A549 (cell line): ENCODE measurements at regions not wholly inside any gene's neighbourhood (a gene's known extent, or its start where the extent isn't known, plus 50 kb on each side); places are given as distances from the start of the nearest gene placed in this dataset.

ENCODE experiments used
- ATAC-seq, 2 experiments: fragments of 200-7000 bp in 1 of 2; fragments of >200 bp in 1 of 2; cut with Nextera tagmentation in 1 of 2; cut with Tn5 transposase in 1 of 2; 3 replicates each; pipeline versions ENCODE4 v1.8.0 to v1.9.1; 2018 to 2020; ENCODE audit warnings: mild to moderate bottlenecking in 1 of 2, moderate library complexity in 1 of 2
- CTCF ChIA-PET: fragments of 300-600 bp; sonication (Branson Sonifier 250); formaldehyde crosslinking; extraction: SDS; loops from one replicate; lab custom pipeline; 2021; ENCODE audit warnings: antibody characterized with exemption, inconsistent platforms; lab: Yijun Ruan, JAX
- POLR2A ChIA-PET: fragments of 350-600 bp; formaldehyde crosslinking; extraction: SDS; loops from one replicate; lab custom pipeline; 2021; ENCODE audit warnings: antibody characterized with exemption, inconsistent platforms; lab: Yijun Ruan, JAX
- DNase-seq, 2 experiments: peaks; one replicate each; pipeline versions ENCODE4 v3.0.0 to v3.0.0-alpha.2; 2011 to 2016; ENCODE audit warnings: low read depth in 1 of 2, low spot score in 1 of 2
- FAIRE-seq: peaks from 2 replicates; lab custom pipeline; 2011; peaks lifted over from hg19 to GRCh38; lab: Jason Lieb, UNC
- H3K27ac ChIP-seq, 2 experiments: fragments of >200 bp; sonication (Bioruptor Twin); formaldehyde crosslinking; 3 replicates each; pipeline ENCODE4 v1.5.1; 2016 to 2017
- H3K4me1 ChIP-seq: fragments of >200 bp; sonication (Bioruptor Twin); formaldehyde crosslinking; 3 replicates; pipeline ENCODE4 v1.6.1; 2016
- H3K4me2 ChIP-seq: fragments of >200 bp; sonication (Bioruptor Twin); formaldehyde crosslinking; 3 replicates; pipeline ENCODE4 v1.6.1; 2016
- H3K4me3 ChIP-seq: fragments of >200 bp; sonication (Bioruptor Twin); formaldehyde crosslinking; 3 replicates; pipeline ENCODE4 v1.5.1; 2016
- H3K9me3 ChIP-seq: fragments of >200 bp; sonication (Bioruptor Twin); formaldehyde crosslinking; 3 replicates; pipeline ENCODE4 v1.6.1; 2016
- BHLHE40 ChIP-seq: IDR thresholded peaks from 2 replicates; pipeline ENCODE4 v1.6.1; 2012; ENCODE audit warnings: low read depth, low read length, inconsistent platforms
- CHD2 ChIP-seq: fragments of 150-350 bp; IDR thresholded peaks from 2 replicates; pipeline ENCODE4 v1.6.1; 2014; ENCODE audit warnings: low read length; ENCODE audit not compliant: partially characterized antibody
- CHD4 ChIP-seq: fragments of 200-600 bp; sonication (generic); IDR thresholded peaks from 2 replicates; pipeline ENCODE4 v1.6.1; 2016; ENCODE audit warnings: antibody characterized with exemption, mild to moderate bottlenecking, borderline replicate concordance
- EHMT2 ChIP-seq: fragments of 200-600 bp; sonication (generic); IDR thresholded peaks from 2 replicates; pipeline ENCODE4 v1.6.1; 2016; ENCODE audit warnings: antibody characterized with exemption, low read depth, mild to moderate bottlenecking, moderate library complexity
- FOSB ChIP-seq: fragments of 250-450 bp; sonication (Bioruptor Pico); IDR thresholded peaks from 2 replicates; pipeline ENCODE4 v1.5.0; 2020; ENCODE audit warnings: mild to moderate bottlenecking, moderate library complexity
- FOXS1 ChIP-seq: fragments of 250-450 bp; sonication (Bioruptor Pico); IDR thresholded peaks from 2 replicates; pipeline ENCODE4 v1.5.0; 2020; ENCODE audit warnings: mild to moderate bottlenecking, moderate library complexity
- HDAC2 ChIP-seq: fragments of 200-600 bp; sonication (generic); IDR thresholded peaks from 2 replicates; pipeline ENCODE4 v1.6.1; 2016
- HEYL ChIP-seq: fragments of 250-450 bp; sonication (Bioruptor Pico); IDR thresholded peaks from 2 replicates; pipeline ENCODE4 v1.8.0; 2021; ENCODE audit warnings: mild to moderate bottlenecking, moderate library complexity
- HOXB5 ChIP-seq: fragments of 250-450 bp; sonication (Bioruptor Pico); IDR thresholded peaks from 2 replicates; pipeline ENCODE4 v1.5.0; 2020; ENCODE audit warnings: mild to moderate bottlenecking, moderate library complexity
- JUN ChIP-seq, 2 experiments: fragments of >200 bp; sonication (Bioruptor Twin); formaldehyde crosslinking; IDR thresholded peaks; 2 replicates in 1 of 2; 3 replicates in 1 of 2; pipeline ENCODE4 v1.6.1; 2016 to 2017
- KDM1A ChIP-seq: fragments of 200-600 bp; sonication (generic); IDR thresholded peaks from 2 replicates; pipeline ENCODE4 v1.6.1; 2016; ENCODE audit warnings: low read depth, mild to moderate bottlenecking
- KDM5A ChIP-seq: fragments of 200-600 bp; sonication (generic); IDR thresholded peaks from 2 replicates; pipeline ENCODE4 v1.6.1; 2016; ENCODE audit warnings: antibody characterized with exemption, mild to moderate bottlenecking
- MAFK ChIP-seq: fragments of 450-650 bp; IDR thresholded peaks from 2 replicates; pipeline ENCODE4 v1.6.1; 2014; ENCODE audit not compliant: partially characterized antibody
- NFE2L2 ChIP-seq: fragments of 150-350 bp; conservative IDR thresholded peaks from 2 replicates; pipeline ENCODE4 v1.6.1; 2014; ENCODE audit warnings: low read length
- NR3C1 ChIP-seq: fragments of >200 bp; sonication (Bioruptor Twin); formaldehyde crosslinking; IDR thresholded peaks from 3 replicates; pipeline ENCODE4 v1.6.1; 2017
- PHF8 ChIP-seq: fragments of 200-600 bp; sonication (generic); IDR thresholded peaks from 2 replicates; pipeline ENCODE4 v1.6.1; 2016; ENCODE audit warnings: low read depth, mild to moderate bottlenecking, antibody characterized with exemption, moderate library complexity, borderline replicate concordance
- POLR2A ChIP-seq: IDR thresholded peaks from 2 replicates; pipeline ENCODE4 v1.6.1; 2012; ENCODE audit warnings: mild to moderate bottlenecking, low read length
- POLR2AphosphoS2 ChIP-seq: conservative IDR thresholded peaks from 2 replicates; pipeline ENCODE4 v1.6.1; 2012; ENCODE audit warnings: low read length, improper control_type of control experiment, inconsistent platforms
- RARB ChIP-seq: fragments of 250-450 bp; sonication (Bioruptor Pico); IDR thresholded peaks from 2 replicates; pipeline ENCODE4 v1.8.0; 2021; ENCODE audit warnings: mild to moderate bottlenecking, moderate library complexity
- TFCP2L1 ChIP-seq: fragments of 250-450 bp; sonication (Bioruptor Pico); IDR thresholded peaks from 2 replicates; pipeline ENCODE4 v1.5.0; 2021; ENCODE audit warnings: mild to moderate bottlenecking
- TP53 ChIP-seq: fragments of 250-450 bp; sonication (Bioruptor Pico); IDR thresholded peaks from 2 replicates; pipeline ENCODE4 v1.5.0; 2021; ENCODE audit warnings: mild to moderate bottlenecking, moderate library complexity
- ZC3H11A ChIP-seq: fragments of 450-650 bp; IDR thresholded peaks from 2 replicates; pipeline ENCODE4 v1.6.1; 2014; ENCODE audit warnings: antibody characterized with exemption, mild to moderate bottlenecking
- ZFP36 ChIP-seq: fragments of 450-650 bp; IDR thresholded peaks from 2 replicates; pipeline ENCODE4 v1.6.1; 2014; ENCODE audit warnings: borderline replicate concordance; ENCODE audit not compliant: partially characterized antibody
- ZNF302 ChIP-seq: fragments of 250-450 bp; sonication (Bioruptor Pico); IDR thresholded peaks from 2 replicates; pipeline ENCODE4 v1.9.0; 2021; ENCODE audit warnings: inconsistent platforms, mild to moderate bottlenecking, moderate library complexity
- WGBS: methylation state at CpG from one replicate; pipeline ENCODE4 v1.1.6; 2017; ENCODE audit errors: missing lambda C conversion rate; 5-methylcytosine and 5-hydroxymethylcytosine counted together
- TF ChIP-seq, protein P1 (sequence below): fragments of >200 bp; sonication (Bioruptor Twin); formaldehyde crosslinking; IDR thresholded peaks from 3 replicates; pipeline ENCODE4 v1.6.1; 2016
- TF ChIP-seq, protein P2 (sequence below): fragments of 150-350 bp; IDR thresholded peaks from 2 replicates; pipeline ENCODE4 v1.6.1; 2014; ENCODE audit warnings: low read depth, mild to moderate bottlenecking, low read length
- TF ChIP-seq, protein P3 (sequence below): IDR thresholded peaks from 2 replicates; pipeline ENCODE4 v1.6.1; 2012
- TF ChIP-seq, protein P4 (sequence below): fragments of 250-450 bp; sonication (Bioruptor Pico); IDR thresholded peaks from 2 replicates; pipeline ENCODE4 v1.5.0; 2020; ENCODE audit warnings: low read depth, mild to moderate bottlenecking, moderate library complexity
- TF ChIP-seq, protein P5 (sequence below): IDR thresholded peaks from 2 replicates; pipeline ENCODE4 v1.6.1; 2012; ENCODE audit warnings: low read depth, borderline replicate concordance
- TF ChIP-seq, protein P6 (sequence below): fragments of 250-450 bp; sonication (Bioruptor Pico); IDR thresholded peaks from 2 replicates; pipeline ENCODE4 v1.5.0; 2021; ENCODE audit warnings: mild to moderate bottlenecking, moderate library complexity, borderline replicate concordance

DNA sequence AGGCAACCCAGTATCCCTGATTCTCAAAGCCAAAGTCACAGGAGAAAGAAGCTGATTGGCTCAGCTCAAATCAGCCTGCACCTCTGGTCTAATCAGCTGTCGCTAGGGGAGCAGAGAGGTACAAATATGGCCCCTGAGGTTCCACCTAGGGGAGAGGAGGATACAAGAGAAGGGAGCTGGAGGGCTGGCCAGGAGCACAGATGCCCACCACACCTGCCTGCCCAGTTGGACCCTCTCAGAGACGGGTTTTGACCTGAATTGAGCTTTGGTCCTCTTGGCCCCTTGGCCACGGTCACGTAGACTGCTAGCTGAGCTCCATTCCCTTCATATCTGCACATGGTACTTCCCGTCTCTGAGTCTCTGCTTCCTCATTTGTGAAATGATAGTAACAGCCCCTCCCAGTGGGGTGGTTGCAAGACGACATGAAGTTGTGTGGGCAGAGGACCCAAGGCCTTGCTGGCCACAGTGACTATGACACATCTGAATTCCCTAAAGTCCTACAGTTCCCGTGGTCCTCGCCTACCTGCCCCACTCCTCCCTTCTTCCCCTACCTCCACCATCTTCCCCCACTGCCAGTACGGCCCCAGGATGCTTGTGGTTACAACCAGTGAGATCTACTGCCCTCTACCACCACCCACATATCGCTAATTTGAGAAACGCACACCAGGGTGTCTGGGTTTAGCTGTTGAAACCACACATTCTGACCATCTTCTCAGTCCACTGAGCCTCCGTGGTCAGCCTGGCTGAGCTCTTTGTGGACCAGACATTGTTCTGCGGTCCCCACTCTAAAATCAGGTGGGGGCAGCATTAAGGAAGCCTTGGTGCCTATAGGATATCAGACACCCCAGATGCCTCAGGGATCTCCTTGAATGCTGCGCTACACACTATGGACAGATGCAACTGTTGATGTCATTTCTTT, 60.3 kb upstream of the NEK6 start:
- ChIA-PET CTCF (interaction anchor here (0.6 to 1.7 kb wide), 2 partner anchors 71 to 674 kb away, joined by 3 to 4 read pairs; no protein-coding TSS in a partner anchor), POLR2A (no interaction called here)
- 68% methylated on average over 14 of the region's 14 CpGs for WGBS
- H3K4me1 ChIP-seq: no peaks in the 10 kb centered on the region
- ATAC-seq: no peak
- no peak for TF ChIP-seq RARB
- no peak for TF ChIP-seq ZFP36
- no peak for TF ChIP-seq FOSB (CRISPR knock-in tag)
- no peak for TF ChIP-seq CHD4
- TF ChIP-seq ZC3H11A: no peak
- TF ChIP-seq EHMT2: no peak
- TF ChIP-seq PHF8: no peak
- no peak for TF ChIP-seq ZNF302 (CRISPR knock-in tag)
- no peak for TF ChIP-seq HDAC2
- TF ChIP-seq, protein P1, sequence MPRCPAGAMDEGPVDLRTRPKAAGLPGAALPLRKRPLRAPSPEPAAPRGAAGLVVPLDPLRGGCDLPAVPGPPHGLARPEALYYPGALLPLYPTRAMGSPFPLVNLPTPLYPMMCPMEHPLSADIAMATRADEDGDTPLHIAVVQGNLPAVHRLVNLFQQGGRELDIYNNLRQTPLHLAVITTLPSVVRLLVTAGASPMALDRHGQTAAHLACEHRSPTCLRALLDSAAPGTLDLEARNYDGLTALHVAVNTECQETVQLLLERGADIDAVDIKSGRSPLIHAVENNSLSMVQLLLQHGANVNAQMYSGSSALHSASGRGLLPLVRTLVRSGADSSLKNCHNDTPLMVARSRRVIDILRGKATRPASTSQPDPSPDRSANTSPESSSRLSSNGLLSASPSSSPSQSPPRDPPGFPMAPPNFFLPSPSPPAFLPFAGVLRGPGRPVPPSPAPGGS: no peak
- TF ChIP-seq TFCP2L1 (CRISPR knock-in tag): no peak
- TF ChIP-seq, protein P2, sequence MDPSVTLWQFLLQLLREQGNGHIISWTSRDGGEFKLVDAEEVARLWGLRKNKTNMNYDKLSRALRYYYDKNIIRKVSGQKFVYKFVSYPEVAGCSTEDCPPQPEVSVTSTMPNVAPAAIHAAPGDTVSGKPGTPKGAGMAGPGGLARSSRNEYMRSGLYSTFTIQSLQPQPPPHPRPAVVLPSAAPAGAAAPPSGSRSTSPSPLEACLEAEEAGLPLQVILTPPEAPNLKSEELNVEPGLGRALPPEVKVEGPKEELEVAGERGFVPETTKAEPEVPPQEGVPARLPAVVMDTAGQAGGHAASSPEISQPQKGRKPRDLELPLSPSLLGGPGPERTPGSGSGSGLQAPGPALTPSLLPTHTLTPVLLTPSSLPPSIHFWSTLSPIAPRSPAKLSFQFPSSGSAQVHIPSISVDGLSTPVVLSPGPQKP: no peak
- no peak for TF ChIP-seq POLR2A
- no peak for TF ChIP-seq NFE2L2
- TF ChIP-seq NR3C1: no peak
- TF ChIP-seq, protein P3, sequence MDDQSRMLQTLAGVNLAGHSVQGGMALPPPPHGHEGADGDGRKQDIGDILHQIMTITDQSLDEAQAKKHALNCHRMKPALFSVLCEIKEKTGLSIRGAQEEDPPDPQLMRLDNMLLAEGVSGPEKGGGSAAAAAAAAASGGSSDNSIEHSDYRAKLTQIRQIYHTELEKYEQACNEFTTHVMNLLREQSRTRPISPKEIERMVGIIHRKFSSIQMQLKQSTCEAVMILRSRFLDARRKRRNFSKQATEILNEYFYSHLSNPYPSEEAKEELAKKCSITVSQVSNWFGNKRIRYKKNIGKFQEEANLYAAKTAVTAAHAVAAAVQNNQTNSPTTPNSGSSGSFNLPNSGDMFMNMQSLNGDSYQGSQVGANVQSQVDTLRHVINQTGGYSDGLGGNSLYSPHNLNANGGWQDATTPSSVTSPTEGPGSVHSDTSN: no peak
- TF ChIP-seq FOXS1 (CRISPR knock-in tag): no peak
- no peak for TF ChIP-seq TP53 (CRISPR knock-in tag)
- no peak overlapping the region for H3K4me2 ChIP-seq
- no peak overlapping the region for H3K4me3 ChIP-seq
- peaks cover 19% of the 10 kb centered on the region for H3K9me3 ChIP-seq
- no peak for FAIRE-seq
- DNase-seq: no peak
- no peak overlapping the region for H3K27ac ChIP-seq

DNA sequence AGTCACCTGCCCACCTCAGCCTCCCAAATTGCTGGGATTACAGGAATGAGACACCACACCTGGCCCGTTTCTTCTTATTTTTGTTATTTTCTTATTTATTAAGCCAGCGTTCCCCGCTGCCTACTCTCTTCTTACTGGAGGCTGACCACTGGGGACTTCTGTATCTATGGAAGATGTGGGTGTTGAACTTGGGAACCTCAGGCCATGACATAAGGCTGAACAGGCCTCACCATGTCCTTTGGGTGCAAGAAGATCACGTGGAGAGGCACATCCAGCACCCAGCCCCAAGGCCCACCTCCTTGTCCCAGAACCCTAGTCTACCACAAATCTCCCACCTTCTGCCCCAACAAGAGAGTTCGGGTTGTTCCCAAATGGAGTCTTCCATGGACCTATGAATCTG, 59.4 kb upstream of the NEK6 start:
- FAIRE-seq: no peak

More for the DNA sequence above, 59.4 kb upstream of the NEK6 start:
- Histone ChIP-seq H3K9me3 (peaks cover 19% of the 10 kb centered on the region), H3K4me2 (no peak overlapping the region), H3K4me1 (no peaks in the 10 kb centered on the region), H3K4me3 (no peak overlapping the region), H3K27ac (no peak overlapping the region)
- 65% methylated on average over 5 of the region's 5 CpGs for WGBS
- POLR2A ChIA-PET: no interaction called here
- ATAC-seq (no peak), DNase-seq (no peak)
- no peak for TF ChIP-seq KDM5A
- TF ChIP-seq JUN (IDR thresholded peaks at IDR 0.05): no peak
- TF ChIP-seq BHLHE40: no peak
- TF ChIP-seq TP53 (CRISPR knock-in tag): no peak
- TF ChIP-seq CHD4: no peak
- TF ChIP-seq EHMT2: no peak
- no peak for TF ChIP-seq CHD2
- TF ChIP-seq HOXB5: no peak
- TF ChIP-seq, protein P4, sequence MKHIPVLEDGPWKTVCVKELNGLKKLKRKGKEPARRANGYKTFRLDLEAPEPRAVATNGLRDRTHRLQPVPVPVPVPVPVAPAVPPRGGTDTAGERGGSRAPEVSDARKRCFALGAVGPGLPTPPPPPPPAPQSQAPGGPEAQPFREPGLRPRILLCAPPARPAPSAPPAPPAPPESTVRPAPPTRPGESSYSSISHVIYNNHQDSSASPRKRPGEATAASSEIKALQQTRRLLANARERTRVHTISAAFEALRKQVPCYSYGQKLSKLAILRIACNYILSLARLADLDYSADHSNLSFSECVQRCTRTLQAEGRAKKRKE (CRISPR knock-in tag): no peak
- TF ChIP-seq KDM1A: no peak
- TF ChIP-seq ZNF302 (CRISPR knock-in tag): no peak
- TF ChIP-seq ZC3H11A: no peak
- TF ChIP-seq, protein P2: no peak
- TF ChIP-seq, protein P5, sequence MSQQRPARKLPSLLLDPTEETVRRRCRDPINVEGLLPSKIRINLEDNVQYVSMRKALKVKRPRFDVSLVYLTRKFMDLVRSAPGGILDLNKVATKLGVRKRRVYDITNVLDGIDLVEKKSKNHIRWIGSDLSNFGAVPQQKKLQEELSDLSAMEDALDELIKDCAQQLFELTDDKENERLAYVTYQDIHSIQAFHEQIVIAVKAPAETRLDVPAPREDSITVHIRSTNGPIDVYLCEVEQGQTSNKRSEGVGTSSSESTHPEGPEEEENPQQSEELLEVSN: no peak
- TF ChIP-seq HEYL (CRISPR knock-in tag): no peak
- TF ChIP-seq, protein P6, sequence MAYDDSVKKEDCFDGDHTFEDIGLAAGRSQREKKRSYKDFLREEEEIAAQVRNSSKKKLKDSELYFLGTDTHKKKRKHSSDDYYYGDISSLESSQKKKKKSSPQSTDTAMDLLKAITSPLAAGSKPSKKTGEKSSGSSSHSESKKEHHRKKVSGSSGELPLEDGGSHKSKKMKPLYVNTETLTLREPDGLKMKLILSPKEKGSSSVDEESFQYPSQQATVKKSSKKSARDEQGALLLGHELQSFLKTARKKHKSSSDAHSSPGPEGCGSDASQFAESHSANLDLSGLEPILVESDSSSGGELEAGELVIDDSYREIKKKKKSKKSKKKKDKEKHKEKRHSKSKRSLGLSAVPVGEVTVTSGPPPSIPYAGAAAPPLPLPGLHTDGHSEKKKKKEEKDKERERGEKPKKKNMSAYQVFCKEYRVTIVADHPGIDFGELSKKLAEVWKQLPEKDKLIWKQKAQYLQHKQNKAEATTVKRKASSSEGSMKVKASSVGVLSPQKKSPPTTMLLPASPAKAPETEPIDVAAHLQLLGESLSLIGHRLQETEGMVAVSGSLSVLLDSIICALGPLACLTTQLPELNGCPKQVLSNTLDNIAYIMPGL: no peak
- TF ChIP-seq POLR2AphosphoS2: no peak
- TF ChIP-seq MAFK: no peak
- CTCF ChIA-PET: interaction anchor here (0.6 to 1.2 kb wide), 2 partner anchors 25 to 64 kb away, joined by 3 to 4 read pairs; no protein-coding TSS in a partner anchor
